GM04504 (cell line): ENCODE measurements at regions not wholly inside any gene's neighbourhood (a gene's known extent, or its start where the extent isn't known, plus 50 kb on each side); places are given as distances from the start of the nearest gene placed in this dataset.
A peak's percentile ranks its signal among the peaks of the same experiment; 100 is the strongest.

Source experiments
- DNase-seq: peaks from one replicate; pipeline ENCODE4 v3.0.0-alpha.2; 2012; ENCODE audit warnings: low read depth

DNA sequence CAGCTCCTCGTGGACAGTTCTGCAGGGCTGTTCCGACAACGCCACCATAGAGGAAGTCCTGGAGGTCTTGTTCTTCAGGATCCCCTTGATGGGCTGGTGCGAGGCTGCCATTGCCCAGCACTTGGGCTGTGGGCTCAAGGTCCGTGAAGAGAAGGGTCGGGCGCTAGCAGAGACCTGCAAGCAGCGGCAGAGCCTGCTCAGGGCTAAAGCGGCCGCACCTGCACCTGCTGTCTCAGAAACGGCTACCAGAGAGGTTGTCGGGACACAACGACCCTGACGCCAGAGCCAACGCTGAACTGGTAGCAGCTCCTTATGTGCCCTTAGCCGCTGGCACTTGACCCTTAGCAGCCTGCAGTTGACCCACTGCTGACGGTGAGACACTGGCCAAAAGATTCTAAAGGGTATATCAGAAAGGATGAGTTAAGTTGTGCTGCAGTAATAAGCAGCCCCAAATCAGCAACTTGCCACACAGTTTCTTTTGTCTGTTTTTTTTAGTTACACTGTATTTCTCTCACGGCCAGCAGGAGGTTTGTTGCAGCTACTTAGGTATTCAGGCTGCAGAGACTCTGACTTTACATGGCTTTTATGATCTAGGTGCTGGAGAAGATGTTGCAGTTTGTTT lies 55.5 kb upstream of the ST6GAL2 start:
- no peak for DNase-seq

DNA sequence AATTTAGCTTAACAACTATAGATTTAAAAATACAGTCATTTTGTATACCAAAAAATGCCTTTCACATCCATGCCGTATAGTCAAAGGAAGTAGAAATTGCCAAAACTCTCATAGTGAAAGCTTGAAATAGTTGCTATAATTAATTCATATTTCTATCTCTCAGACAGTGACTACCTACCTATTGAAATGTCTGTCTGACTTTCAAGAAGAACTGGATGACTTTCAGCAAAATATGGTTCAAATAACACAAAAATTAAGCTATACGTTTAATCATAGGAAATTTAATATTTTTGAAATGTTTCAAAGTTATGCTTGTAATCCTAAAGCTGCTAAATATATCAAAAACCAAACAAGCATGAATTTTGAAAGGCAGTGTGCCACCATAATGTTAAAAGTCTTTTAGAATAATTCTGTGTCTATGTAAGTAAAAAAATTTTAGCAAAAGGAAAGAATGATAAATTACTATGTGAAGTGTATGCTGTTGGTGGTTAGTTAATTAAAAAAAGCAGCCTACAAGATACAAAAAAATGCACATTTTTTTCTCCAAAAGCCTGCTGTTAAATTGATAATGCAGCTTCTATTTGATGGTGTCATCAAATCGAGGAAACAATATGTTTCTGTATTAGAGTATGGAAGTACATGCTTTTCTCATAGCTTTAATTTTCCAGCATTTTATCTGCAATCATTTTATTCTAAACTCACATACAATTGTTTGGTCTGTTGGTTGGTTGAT lies 57.7 kb upstream of the ST6GAL2 start:
- no peak for DNase-seq

DNA sequence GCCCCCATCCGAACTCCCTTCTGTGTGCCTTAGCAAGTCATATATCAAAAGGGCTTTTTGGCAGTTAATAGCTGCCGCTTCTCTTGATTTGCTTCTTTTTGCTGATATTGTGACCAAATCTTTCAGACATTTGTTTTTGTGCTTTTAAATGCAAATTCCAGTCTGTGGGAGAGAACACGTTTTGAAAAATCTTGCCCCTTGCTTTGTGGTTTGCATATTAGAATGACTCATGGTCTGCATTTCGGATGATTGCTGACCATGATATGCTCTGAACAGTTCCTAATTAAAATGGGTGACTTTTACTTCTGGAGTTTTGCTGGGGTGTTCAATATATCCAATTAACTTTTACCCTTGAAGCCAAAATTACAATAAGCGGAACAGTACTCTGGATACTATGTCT lies 58.2 kb upstream of the ST6GAL2 start:
- DNase-seq, result no peak

DNA sequence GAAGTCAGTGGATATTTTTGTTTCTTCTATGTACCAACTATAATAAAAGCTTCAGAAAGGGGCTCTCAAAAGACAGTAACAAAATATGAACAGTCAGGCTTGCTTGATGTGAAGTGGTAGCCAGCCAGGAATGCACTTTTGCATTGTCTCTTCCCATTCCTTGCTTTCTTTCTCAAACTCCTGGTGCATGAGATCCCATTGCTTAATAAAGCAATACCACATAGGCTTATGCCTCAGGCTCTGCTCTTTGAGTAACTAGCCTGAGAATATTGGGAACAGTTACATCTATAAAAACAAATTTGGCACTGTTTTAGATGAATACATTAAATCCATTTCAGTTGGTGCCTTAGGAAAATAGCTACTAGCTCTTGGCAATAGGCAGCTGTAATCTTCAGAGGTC lies 62.6 kb upstream of the ST6GAL2 start:
- no peak for DNase-seq

DNA sequence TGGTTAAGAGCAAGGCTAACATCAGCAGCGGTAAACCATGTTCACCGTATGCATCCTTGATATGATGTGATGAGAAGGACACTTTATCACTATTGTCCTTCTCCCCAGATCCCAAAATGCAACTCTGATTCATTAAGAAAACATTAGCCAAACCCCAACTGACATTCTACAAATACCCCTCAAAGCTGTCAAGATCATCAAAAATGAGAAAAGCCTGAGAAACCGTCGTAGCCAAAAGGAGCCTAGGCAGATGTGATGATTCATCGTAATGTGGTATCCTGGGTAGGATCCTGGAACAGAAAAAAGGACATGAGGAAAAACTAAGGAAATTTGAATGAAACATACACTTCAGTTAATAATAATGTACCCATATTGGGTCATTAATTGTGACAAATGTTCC lies 67.3 kb upstream of the ST6GAL2 start:
- no peak for DNase-seq

DNA sequence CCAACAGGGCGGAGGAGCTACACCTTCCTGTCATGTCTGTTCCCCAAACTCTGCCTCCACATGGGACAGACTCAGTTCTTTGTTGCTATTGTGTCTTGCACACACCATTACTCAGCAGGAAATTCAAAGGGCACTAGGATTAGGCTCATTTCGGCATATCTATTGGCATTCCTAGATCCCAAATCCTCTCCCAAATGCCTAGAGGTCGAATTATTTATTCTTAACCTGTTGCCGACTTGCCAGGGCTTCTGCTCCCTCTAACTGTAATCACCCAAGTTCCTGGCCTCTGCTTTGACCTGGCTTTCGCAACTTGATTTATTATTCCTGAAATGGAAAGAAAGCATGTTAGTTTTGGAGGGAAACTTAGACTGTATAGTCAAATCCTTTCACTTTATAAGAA lies 67.8 kb upstream of the ST6GAL2 start:
- DNase-seq, result no peak

DNA sequence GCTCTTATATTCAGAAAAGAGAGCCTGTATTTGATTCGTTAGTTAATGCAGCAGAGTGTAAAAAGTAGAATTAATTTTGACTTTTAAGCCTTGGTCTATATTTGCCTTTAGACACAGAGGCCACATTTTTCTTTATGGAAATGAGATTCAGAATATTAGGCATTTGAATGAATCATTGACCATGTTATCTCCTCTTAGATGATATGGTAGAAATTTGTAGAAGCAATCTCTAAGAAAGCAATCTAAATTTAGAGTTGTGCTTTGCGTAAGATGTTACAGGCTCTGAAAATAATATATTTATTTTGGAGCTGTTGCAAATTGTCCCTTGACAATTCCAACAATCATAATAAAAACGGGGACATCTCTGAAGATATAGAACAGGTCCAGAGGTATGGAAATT lies 68.3 kb upstream of the ST6GAL2 start:
- DNase-seq, result no peak

DNA sequence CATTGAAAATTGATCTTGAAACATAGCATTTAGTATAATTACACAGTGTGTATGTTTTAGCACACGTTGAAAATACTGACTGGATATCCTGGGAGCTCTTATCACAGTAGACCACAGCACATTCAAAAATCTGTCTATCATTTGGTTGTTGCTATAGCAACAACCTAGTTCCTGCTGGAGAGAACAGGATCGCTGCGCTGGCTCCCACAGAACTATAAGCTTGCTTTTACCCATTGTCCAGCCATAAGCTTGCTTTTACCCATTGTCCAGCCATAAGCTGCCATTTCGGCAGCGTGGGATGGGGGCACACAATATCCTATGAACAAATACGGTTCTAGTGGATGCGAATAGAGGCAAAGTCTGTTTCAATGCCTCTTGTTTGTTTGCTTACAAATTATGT lies 70.4 kb upstream of the ST6GAL2 start:
- no peak for DNase-seq

DNA sequence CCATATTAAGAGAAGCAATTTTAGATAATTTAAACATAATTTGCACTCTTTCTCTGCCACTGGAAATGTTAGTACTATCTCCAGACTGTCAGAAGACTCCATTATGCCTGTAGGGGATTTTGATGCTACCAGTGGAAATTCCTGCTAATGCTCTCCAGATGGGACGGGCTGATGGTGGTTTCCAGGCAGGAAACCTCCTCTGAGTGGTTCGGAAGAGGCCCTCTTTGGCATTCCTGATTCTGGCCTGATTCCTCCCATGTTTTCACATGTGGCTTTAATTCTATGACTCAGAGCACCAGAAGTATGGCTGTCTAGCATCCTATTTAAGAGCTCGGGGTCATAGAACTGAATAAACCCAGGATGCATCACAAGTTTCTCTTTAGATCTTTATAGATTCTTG lies 70.9 kb upstream of the ST6GAL2 start:
- peak; percentile 87 for DNase-seq

DNA sequence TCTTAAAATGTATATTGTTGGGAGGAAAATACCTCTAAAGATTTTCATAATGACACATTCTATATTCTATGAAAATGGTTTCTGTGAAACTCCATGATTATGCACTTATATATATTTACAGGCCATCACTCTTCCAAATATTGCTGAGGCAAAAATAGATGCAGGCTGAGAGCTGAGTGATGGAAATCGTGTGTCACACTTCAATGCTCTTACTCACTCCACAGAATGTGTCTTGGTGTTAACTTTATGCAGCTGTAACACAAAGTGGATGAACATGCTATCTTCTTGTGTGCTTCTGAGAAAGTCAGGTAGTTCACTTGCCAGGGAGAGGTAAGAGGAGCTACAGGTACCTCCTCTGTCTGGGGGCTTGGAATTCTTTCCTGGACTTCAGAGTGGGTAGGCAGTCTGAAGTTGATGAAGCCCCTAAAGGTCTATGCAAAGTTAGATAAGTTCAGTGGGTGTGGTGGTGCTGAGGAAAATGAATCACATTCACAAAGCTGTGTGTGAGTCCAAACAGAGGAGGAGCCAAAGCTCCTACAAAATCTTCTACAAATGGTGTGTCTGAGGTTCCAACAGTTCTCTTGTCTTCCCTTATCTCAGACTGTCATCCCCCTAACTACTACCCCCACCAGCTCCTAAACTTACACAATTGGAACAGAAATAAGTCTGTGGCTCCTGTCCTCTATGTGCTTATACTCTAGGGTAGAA lies 74.2 kb upstream of the ST6GAL2 start:
- no peak for DNase-seq

DNA sequence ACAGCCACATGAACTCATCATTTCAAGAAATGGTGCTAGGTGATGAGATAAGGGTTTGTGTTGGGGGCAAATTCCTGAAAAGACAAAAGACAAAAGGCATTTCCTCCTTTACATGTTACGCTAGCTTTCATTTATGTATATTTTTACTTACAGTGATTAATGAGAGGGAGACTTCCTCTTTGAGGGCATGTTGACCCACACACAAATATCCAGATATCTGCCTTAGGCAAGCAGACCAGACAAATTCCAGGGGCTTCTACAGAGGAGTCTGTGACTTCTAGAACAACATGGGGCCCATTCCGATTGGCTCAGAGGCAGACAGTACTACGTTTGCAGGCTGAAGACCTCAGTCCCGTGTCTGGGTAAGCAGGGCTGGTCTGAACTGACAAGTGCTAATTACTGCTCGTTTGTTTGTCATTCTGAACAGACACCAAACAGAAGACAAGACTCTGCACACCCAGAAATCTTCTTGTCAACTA lies 74.8 kb upstream of the ST6GAL2 start:
- DNase-seq, result no peak

DNA sequence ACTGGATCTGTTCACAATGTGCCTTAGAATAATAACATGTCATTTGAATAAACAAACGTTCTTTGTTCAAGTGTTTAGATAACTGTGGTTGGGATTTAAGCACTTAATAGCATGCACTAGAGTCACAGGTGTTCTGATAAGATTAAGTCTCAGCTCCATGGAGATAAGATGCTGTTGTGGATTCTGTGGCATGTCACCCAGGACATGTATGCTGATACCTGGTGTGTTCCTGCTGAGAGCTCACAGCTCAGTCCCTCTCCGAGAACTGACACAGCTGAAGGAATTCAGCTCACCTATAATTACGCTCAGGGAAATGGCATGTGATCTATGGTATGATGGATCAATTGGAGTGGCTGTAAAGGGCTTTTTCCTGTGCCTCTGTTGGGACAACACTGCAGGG lies 75.4 kb upstream of the ST6GAL2 start:
- no peak for DNase-seq

DNA sequence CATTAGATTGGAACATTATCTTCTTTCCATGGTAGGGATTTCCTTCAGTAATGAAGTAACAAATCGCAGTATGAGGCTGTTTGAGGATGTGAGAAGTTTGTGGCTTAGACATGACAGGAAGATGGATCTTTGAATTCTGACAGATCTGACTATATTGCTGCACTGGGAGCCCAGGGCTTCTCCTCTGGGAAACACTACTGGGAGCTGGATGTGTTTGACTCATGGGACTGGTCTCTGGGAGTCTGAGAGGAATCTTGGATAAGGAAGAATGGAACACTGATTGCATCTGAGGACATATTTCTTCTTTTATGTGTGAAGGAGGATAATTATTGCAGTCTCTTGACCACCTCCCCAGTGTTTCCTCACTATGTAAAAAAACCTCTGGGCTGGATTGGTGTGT lies 77.2 kb upstream of the ST6GAL2 start:
- no peak for DNase-seq

DNA sequence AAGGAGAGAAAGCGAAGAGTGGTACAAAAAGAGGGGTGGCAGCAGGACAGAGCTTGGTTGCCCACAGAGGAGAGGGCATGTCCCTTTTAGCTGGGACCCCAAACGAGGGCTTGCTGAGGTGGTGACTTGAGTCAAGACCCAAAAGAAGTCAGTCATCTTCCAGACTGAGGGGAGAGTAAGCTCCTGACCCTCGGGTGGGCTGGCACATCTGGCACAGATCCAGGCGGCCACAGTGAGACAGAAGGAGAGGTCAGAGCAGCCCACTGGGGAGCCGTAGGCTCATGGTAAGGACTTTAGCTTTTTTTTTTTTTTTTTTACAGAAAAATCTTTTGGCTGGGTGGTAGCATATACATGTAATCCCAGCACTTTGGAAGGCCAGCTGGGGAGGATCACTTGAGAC lies 77.9 kb upstream of the ST6GAL2 start:
- DNase-seq, result no peak

DNA sequence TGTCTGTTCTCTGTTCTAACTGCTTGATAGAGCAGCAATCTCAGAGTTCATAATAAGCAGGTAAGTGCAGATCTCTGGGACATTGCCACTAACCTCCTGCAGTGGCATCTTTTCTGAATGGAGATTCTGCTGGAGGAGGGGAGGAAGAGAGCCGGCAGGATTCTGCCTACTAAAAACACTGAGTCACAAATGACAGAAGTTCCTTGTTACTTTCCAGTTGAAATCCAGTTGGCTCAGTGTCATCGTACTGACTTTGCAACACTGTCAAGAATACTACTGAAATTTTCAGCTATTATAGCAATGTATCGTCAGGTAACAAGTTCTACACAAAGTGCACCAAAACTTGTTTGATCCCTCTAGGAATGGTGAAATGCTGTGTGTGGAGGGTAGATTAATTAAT lies 79.6 kb upstream of the ST6GAL2 start:
- DNase-seq, result no peak

DNA sequence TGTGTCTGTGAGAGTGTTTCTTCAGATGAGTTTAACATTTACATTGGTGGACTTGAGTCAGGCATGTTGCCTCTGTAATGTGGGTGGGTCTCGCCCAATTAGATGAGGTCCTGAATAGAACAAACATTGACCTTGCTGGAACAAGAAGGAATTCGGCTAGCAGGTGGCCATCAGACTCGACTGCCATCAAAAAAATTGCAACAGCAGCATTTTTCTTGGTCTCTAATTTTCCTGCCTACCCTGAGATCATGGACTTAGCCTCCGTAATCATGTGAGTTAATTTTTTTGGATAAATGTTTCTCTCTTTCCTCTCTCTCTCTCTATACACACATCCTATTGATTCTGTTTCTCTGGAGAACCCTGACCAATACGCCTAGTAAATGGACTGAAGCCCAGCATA lies 83.8 kb upstream of the ST6GAL2 start:
- DNase-seq, result no peak

DNA sequence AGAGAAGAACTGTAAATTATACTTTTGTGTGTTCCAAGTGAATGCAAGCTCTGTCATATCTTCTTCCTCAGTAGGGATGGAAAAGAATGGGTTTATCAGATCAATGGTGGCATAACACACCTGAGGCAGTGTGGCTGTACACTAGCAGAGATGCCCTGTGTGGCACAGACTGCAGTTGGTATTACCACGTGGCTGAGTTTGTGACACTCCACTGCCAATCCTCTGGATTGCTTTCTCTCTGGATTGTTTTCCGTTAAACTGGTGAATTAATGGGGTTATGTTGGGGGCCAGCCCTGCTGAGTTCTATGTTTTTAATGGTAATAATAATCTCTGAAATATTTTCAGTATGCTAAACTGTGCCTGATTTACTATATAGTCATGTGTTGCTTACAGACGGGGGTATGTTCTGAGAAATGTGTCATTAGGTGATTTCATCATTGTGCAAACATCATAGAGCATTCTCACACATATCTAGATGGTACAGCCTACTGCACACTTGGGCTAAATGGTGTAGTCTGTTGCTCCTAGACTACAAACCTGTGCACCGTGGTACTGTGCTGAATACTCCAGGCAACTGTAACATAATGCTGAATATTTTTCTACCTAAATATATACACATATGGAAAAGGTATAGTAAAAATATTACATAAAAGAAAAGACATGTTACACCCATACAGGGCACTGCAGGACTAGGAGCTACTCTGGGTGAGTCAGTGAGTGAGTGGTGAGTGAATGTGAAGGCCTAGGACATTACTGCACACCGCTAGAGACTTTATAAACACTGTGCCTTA lies 84.7 kb upstream of the ST6GAL2 start:
- DNase-seq, result peak; percentile 10

DNA sequence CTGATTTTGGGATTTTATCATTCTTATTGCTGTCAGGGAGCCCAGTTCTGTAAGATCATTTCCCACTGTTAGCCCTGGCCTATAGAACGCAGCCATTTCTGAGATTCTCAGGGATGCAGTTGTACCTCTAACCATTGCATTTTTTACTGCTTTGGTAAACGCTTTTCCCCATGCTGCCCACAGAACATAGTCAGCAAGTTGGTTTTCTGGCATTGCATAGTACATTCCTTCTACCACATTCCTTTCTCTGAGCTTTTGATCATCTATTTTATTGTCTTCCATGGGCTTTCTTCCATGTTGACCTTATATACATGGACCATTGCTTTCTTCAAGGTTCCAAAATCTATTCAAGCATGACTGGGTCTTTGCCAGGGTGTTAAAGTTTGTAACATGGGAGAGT lies 86.8 kb upstream of the ST6GAL2 start:
- no peak for DNase-seq

DNA sequence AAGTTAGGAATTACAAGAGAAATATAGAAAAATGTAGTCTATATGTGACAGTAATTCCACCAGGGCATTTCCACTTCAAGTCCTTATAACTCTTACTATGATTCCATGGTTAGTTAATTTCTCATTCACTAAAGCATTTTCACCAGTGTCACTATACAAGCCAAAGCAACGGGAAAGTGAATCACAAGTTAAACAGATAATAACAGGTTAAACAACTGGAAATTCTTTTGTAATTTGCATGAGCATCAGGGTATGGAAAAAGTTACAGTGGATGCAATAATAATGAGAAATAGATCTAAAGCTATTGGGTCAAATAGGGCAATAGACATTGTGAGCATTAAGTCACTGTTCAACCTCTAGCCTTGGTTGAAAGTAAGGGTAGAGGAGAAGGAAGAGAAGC lies 88.9 kb upstream of the ST6GAL2 start:
- no peak for DNase-seq

DNA sequence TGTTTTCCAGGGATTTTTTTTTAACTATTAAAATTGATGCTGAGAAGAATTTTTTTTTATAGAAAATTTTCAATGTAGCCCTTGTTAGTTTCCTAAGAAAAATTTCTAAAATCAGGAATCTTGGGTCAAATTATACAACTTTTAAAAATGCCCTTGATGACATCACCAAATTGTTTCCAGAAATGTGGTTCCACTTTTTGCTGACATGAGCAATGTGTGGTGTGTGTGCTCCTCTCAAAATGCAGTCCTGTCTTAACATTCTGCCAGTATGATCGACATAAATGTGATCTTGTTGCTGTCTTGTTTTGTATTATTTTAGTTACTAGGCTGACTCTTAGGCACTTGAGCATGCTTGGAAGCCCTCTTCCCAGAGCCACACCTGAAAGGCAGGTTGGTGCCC lies 89.7 kb upstream of the ST6GAL2 start:
- DNase-seq, result no peak

DNA sequence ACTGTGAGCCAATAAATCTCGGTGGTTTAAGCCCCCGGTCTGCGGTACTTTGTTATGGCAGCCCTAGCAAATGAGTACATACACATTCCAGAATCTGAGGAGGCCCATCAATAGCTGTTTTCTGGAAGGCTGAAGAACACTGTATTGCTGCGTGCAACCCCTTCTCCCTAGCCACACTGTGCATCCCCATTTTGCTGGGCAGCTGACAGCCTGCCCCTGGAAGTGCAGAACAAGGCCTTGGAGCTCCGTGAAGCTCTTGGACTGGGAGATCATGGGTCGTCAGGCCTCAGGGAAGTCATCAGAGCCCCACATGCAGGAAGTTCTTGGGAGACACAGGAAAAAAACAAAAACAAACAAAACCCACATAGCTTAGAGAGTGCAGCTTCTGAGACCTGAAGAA lies 90.6 kb upstream of the ST6GAL2 start:
- DNase-seq, result no peak

DNA sequence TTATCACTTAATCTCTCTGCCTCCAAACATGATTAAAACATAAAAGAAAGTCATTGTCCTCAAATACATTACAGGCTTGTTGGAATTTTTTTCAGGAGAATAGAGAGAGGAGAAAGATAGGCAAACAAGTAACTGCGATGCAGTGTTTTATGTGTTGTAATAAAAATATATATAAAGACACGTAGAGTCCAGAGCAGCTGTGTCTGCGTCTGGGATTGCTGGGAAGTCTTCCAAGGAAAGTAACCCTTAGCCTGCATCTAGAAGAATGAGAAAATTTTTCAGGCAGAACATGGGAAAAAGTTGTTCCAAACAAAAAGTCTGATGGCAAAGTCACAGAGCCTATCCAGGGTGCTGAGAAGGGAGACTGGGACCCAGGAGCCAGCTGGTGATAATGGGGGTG lies 91.8 kb upstream of the ST6GAL2 start:
- no peak for DNase-seq

DNA sequence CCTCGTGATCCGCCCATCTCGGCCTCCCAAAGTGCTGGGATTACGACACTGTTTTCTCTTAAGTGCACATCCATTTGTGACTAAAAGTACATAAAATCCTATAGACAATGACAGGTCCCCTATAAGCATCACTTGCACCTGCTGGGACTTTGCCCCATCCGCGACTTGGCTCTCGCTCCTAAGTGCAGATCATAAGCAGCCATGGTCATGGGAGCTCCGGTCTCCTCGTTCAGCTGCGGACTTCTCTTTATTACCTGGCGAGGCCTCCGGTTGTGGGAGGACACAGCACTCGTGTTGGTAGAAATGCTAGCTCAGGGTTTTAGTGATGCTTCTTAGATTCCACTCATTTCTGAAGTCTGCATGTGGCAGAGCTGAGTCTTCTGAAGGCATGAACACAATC lies 92.7 kb upstream of the ST6GAL2 start:
- DNase-seq, result no peak
